Neutrophil (primary cell): ENCODE measurements at regions not wholly inside any gene's neighbourhood (a gene's known extent, or its start where the extent isn't known, plus 50 kb on each side); places are given as distances from the start of the nearest gene placed in this dataset.

Experiments
- H3K27ac ChIP-seq: fragments of 200-600 bp; sonication (generic); 2 replicates; pipeline ENCODE4 v1.5.1; 2016; ENCODE audit warnings: mild to moderate bottlenecking, moderate library complexity
- H3K27me3 ChIP-seq: fragments of 200-600 bp; sonication (generic); 2 replicates; pipeline ENCODE4 v1.6.0; 2016; ENCODE audit warnings: mild to moderate bottlenecking
- H3K36me3 ChIP-seq: fragments of 200-600 bp; sonication (generic); 2 replicates; pipeline ENCODE4 v1.5.1; 2017
- H3K4me1 ChIP-seq, 2 experiments: fragments of 200-600 bp in 1 of 2; sonication (generic) in 1 of 2; 1 replicate in 1 of 2; 2 replicates in 1 of 2; pipeline versions ENCODE4 v1.5.1 to v1.6.1; 2013 to 2016; ENCODE audit warnings: low read depth in 1 of 2, low read length in 1 of 2, mild to moderate bottlenecking in 1 of 2, moderate library complexity in 1 of 2; ENCODE audit not compliant: control insufficient read depth in 1 of 2, insufficient read depth in 1 of 2
- H3K4me3 ChIP-seq, 2 experiments: fragments of 200-600 bp in 1 of 2; sonication (generic) in 1 of 2; 1 replicate in 1 of 2; 2 replicates in 1 of 2; pipeline ENCODE4 v1.5.1; 2013 to 2016; ENCODE audit warnings: low read depth in 1 of 2, low read length in 1 of 2, mild to moderate bottlenecking in 1 of 2, moderate library complexity in 1 of 2
- H3K9me3 ChIP-seq: fragments of 200-600 bp; sonication (generic); 2 replicates; pipeline ENCODE4 v1.5.1; 2016
- TF ChIP-seq, protein P1 (sequence below): fragments of 200-600 bp; sonication (generic); IDR thresholded peaks from 2 replicates; pipeline ENCODE4 v1.5.1; 2016; ENCODE audit warnings: antibody characterized with exemption

DNA sequence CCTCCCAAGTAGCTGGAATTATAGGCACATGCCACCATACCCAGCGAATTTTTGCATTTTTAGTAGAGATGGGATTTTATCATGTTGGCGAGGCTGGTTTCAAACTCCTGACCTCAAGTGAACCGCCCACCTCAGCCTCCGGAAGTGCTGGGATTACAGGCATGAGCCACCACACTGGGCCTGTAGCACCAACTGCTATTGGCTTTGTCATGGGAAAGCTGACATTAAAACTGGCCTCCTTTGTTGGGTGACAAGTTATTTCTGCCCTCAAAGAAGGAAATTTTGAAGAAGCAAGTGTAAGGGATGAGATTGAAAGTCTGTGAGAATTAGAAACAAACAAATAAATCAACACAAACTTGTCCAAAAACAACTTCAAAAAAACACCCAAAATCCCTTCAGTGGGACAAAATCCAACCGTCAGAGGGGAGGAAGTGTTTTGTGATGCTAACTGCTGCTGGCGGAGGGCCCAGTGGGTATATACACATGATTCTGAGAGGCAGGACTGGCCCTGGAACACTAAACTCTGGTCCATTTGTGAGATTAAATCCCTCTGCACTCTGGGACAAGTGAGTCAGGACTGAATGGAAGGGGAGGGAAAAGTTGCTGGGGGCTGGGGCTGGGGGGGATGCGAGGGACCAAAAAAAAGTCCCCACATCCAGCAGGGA, 87.5 kb upstream of the NAA20 start:
- H3K4me1 ChIP-seq = peaks cover 0 to 5% of the 10 kb centered on the region in 2 experiments
- H3K27ac ChIP-seq = no peak overlapping the region
- TF ChIP-seq, protein P1, sequence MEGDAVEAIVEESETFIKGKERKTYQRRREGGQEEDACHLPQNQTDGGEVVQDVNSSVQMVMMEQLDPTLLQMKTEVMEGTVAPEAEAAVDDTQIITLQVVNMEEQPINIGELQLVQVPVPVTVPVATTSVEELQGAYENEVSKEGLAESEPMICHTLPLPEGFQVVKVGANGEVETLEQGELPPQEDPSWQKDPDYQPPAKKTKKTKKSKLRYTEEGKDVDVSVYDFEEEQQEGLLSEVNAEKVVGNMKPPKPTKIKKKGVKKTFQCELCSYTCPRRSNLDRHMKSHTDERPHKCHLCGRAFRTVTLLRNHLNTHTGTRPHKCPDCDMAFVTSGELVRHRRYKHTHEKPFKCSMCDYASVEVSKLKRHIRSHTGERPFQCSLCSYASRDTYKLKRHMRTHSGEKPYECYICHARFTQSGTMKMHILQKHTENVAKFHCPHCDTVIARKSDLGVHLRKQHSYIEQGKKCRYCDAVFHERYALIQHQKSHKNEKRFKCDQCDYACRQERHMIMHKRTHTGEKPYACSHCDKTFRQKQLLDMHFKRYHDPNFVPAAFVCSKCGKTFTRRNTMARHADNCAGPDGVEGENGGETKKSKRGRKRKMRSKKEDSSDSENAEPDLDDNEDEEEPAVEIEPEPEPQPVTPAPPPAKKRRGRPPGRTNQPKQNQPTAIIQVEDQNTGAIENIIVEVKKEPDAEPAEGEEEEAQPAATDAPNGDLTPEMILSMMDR = no peak
- no peaks in the 10 kb centered on the region for H3K36me3 ChIP-seq
- H3K4me3 ChIP-seq = no peak overlapping the region
- H3K9me3 ChIP-seq = no peaks in the 10 kb centered on the region
- no peaks in the 10 kb centered on the region for H3K27me3 ChIP-seq

DNA sequence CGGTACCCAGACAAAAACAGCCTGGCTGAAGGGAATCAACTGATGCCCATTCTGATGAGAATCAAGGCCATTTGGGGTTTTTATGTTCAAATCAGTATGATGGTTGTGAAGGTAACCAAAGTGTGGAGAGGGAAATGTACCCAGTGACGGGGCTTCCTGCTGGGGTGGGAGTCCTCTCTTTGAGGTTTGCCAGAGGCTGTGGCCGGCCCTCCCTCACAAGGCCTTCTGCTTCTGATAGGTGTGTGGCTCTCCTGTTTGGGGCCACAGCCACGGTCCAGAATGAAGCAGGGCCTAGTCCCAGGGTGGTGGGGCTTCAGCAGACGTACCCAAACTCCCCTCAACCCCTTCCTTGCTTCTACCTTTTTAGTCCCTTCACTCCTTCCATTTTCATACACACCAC, 86.7 kb upstream of the NAA20 start:
- no peaks in the 10 kb centered on the region for H3K9me3 ChIP-seq
- H3K27ac ChIP-seq = no peak overlapping the region
- H3K4me3 ChIP-seq = no peak overlapping the region
- no peaks in the 10 kb centered on the region for H3K36me3 ChIP-seq
- H3K4me1 ChIP-seq = peaks cover 5 to 12% of the 10 kb centered on the region in 2 experiments
- peaks cover 3% of the 10 kb centered on the region for H3K27me3 ChIP-seq
- TF ChIP-seq, protein P1 = no peak

DNA sequence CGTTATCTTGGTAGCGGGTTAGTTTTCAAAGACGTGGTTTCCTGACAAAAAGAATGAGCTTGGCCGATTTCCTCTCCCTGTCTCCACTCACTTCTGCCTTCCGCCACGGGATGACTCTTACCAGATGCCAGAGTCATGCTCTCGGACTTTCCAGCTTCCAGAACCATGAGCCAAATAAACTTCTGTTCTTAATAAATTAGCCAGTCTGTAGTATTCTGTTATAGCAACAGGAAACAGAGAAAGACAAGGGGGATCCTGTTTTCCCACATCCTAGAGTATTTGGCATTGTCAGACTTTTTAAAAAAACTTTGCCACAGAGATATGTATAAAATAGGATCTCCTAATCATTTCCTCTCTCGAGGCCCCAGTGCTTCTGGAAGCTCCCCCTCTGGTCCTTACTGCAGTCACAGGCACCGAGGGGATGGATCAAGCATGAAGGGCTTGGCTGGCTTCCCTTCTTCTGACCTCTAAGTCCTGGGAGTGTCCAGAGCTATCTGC, 84.9 kb upstream of the NAA20 start:
- no peaks in the 10 kb centered on the region for H3K9me3 ChIP-seq
- peaks cover 11 to 21% of the 10 kb centered on the region in 2 experiments for H3K4me1 ChIP-seq
- H3K27me3 ChIP-seq = peaks cover 14% of the 10 kb centered on the region
- no peaks in the 10 kb centered on the region for H3K36me3 ChIP-seq
- H3K4me3 ChIP-seq = no peak overlapping the region
- TF ChIP-seq, protein P1 = no peak
- no peak overlapping the region for H3K27ac ChIP-seq

DNA sequence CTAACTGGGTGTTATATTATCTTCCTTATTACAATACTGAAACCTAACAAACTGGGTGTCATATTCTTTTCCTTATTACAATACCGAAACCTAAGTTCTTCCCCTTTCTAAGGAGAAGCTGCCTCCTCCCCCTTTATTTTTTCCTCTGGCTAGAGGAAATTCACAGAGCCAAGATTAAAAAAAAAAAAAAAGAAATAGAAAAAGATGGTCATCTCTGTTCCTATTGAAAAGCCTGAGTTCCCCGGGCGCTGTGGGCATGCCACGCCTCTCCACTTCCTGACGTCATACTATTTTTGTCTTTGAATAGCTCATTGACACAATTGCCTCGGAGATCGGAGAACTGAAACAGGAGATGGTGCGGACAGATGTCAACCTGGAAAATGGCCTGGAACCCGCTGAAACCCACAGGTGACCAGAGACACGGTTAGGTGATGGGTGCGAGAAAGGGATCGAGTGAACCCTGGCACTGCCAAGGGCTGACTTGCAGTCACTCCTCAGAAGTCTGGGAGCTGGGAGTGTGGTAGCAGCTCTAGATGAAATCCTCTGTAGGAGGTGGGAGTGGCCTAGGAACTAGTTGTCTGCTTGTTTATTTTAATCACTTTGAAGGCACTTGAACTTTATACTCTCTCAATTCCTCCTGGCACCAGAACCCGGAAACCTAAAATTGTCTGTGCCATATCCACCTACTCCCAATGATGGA, 82.2 kb upstream of the NAA20 start:
- Histone ChIP-seq H3K27me3 (peaks cover 25% of the 10 kb centered on the region), H3K9me3 (no peaks in the 10 kb centered on the region), H3K4me1 (peaks cover 21 to 34% of the 10 kb centered on the region in 2 experiments), H3K36me3 (no peaks in the 10 kb centered on the region), H3K27ac (peak overlapping the region; percentile 16), H3K4me3 (peak overlapping the region in 1 of 2 experiments; percentile 25)
- TF ChIP-seq, protein P1 = no peak

DNA sequence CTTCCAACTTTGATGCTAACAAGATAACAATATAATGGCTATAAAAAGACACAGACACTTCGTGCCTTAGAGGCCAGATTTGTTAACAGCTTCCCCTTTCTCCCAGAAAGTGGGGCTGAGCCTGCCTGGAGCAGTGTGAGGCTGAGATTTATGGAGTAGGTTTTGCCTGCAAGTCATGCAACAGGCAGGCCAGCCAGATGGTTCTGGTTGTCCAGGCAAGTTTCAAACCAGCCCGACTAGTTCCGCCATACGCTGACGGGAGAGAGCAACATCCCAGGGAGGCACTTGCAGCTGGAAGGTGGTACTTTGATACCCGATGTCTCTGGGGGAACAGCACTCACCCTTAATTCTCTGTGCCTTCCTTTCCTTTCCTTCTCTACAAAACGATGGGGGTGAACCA, 81.3 kb upstream of the NAA20 start:
- no peak overlapping the region for H3K27ac ChIP-seq
- no peaks in the 10 kb centered on the region for H3K9me3 ChIP-seq
- TF ChIP-seq, protein P1 = no peak
- H3K36me3 ChIP-seq = no peaks in the 10 kb centered on the region
- H3K4me3 ChIP-seq = no peak overlapping the region
- H3K27me3 ChIP-seq = peaks cover 25% of the 10 kb centered on the region
- H3K4me1 ChIP-seq = peaks cover 21 to 34% of the 10 kb centered on the region in 2 experiments
